ENCODE measurements at regions not wholly inside any gene's neighbourhood (a gene's known extent, or its start where the extent isn't known, plus 50 kb on each side); places are given as distances from the start of the nearest gene placed in this dataset.

DNA sequence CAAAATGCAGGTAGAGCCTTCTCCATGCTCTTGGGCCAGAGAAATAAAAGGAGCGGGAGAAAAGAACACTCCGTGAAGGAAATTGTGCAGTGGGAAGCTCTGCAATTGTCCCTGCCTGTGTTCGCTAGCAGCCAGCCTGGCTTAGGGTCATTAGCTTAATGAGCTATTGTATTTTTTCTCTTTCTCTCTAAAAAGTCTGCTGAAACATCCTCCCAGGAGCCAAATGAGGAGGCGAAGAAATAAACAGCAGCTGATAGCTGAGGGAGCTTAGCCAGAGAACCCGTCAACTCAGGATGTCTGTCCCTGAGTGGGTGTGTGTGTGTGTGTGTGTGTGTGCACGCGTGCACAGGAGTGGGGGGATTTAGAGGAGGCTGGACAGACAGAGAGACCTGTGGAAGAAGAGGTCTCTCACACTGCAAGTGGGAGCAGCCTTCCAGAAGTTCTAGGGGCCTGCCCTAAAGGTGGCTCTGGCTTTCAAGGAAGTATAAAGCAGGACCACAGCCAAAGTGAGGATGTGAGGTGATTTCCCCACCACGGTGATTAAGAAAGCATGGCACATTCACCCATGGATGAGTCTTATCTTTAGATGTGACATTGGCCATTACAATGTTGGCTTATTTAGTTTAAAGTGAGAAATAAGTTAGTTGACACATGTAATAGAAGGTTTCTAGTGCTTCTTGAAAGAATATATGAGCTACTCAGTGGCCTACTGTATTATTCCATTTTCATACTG is 690.4 kb downstream of the RNF144A start:
- TF ChIP-seq, protein P1, sequence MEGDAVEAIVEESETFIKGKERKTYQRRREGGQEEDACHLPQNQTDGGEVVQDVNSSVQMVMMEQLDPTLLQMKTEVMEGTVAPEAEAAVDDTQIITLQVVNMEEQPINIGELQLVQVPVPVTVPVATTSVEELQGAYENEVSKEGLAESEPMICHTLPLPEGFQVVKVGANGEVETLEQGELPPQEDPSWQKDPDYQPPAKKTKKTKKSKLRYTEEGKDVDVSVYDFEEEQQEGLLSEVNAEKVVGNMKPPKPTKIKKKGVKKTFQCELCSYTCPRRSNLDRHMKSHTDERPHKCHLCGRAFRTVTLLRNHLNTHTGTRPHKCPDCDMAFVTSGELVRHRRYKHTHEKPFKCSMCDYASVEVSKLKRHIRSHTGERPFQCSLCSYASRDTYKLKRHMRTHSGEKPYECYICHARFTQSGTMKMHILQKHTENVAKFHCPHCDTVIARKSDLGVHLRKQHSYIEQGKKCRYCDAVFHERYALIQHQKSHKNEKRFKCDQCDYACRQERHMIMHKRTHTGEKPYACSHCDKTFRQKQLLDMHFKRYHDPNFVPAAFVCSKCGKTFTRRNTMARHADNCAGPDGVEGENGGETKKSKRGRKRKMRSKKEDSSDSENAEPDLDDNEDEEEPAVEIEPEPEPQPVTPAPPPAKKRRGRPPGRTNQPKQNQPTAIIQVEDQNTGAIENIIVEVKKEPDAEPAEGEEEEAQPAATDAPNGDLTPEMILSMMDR (IDR thresholded peaks at IDR 0.05) = no peak
- no peak for TF ChIP-seq POLR2A (IDR thresholded peaks at IDR 0.05)
